ENCODE measurements at regions not wholly inside any gene's neighbourhood (a gene's known extent, or its start where the extent isn't known, plus 50 kb on each side); places are given as distances from the start of the nearest gene placed in this dataset.

GRCh38 chr2:21393173-21393572, 269.4 kb downstream of the TDRD15 start:
- TF ChIP-seq CTCF (IDR thresholded peaks at IDR 0.05) (no peak), POLR2A (IDR thresholded peaks at IDR 0.05) (no peak)

All from testis (tissue), 2 donors.